ENCODE measurements at regions not wholly inside any gene's neighbourhood (a gene's known extent, or its start where the extent isn't known, plus 50 kb on each side); places are given as distances from the start of the nearest gene placed in this dataset.

DNA sequence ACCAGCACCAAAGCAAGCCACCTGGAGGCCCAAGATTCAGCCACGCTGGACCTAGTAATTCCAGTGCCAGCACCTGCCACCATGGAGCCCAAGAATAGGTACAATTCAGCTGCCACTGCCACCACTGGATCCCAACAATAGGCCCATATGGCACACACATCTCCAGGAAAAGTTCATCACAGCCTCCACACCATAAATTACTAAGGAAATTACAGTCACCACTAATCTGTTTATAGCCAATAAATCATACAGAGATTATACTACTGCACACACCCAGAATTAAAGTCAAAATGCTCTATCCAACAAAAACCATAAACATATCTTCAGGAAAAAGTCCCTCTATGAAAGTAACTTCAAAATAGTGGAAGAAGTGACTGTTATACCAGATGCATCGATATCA is 242.8 kb downstream of the SPATA31D1 start:
- Mint-ChIP-seq H3K27ac (no peak overlapping the region), H3K36me3 (ENCODE audit: low read depth) (peaks cover 11% of the 10 kb centered on the region; the same call in 1 of the 2 replicates), H3K27me3 (ENCODE audit: insufficient read depth) (peaks cover 4% of the 10 kb centered on the region), H3K4me3 (no peak overlapping the region), H3K4me1 (ENCODE audit: low read depth) (no peaks in the 10 kb centered on the region), H3K9me3 (peaks cover 25% of the 10 kb centered on the region)
- DNase-seq, result no peak
- TF ChIP-seq, protein P1, sequence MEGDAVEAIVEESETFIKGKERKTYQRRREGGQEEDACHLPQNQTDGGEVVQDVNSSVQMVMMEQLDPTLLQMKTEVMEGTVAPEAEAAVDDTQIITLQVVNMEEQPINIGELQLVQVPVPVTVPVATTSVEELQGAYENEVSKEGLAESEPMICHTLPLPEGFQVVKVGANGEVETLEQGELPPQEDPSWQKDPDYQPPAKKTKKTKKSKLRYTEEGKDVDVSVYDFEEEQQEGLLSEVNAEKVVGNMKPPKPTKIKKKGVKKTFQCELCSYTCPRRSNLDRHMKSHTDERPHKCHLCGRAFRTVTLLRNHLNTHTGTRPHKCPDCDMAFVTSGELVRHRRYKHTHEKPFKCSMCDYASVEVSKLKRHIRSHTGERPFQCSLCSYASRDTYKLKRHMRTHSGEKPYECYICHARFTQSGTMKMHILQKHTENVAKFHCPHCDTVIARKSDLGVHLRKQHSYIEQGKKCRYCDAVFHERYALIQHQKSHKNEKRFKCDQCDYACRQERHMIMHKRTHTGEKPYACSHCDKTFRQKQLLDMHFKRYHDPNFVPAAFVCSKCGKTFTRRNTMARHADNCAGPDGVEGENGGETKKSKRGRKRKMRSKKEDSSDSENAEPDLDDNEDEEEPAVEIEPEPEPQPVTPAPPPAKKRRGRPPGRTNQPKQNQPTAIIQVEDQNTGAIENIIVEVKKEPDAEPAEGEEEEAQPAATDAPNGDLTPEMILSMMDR (IDR thresholded peaks at IDR 0.05), result no peak

DNA sequence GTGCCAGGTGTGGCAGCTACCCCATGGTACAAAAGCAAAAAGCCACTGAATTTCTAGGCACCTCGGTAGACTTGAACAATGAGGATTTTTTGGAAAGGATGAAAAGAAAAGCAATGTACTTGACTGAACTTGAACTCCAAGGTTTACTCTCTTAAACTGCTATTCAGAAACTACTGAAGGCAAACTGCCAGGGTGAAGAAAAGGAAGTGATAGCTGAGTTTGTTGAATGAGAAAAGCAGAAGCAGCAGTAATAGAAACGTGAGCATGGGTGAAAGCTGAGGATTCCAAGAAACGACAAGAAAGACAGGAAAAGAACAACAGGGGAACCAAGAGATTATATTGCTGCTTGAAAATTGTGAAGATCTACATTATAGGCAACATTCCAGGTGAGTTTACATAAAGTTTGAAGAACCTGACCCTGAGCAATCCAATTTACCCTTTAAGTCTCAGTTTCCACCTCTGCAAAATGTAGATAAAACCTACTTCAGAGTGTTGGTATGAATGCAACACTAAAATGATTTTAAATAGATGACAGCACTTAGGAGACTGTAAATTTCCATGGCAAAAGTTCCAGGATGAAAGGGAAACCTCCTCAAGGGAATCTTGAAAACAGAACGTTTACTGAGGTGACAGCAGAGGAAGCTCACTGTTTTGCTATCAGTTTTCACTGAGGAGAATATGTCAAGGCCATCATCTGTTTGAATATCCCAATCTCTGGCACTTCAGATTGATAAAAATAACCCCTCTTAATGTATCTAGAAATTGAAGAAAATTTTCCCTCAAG is 245.8 kb downstream of the SPATA31D1 start:
- Mint-ChIP-seq H3K27ac (no peak overlapping the region), H3K27me3 (ENCODE audit: insufficient read depth) (peaks cover 2% of the 10 kb centered on the region; the same call in 1 of the 2 replicates), H3K36me3 (ENCODE audit: low read depth) (peaks cover 11% of the 10 kb centered on the region; the same call in 1 of the 2 replicates), H3K4me3 (no peak overlapping the region), H3K4me1 (ENCODE audit: low read depth) (no peaks in the 10 kb centered on the region), H3K9me3 (peaks cover 25% of the 10 kb centered on the region)
- DNase-seq, result no peak
- TF ChIP-seq, protein P1 (IDR thresholded peaks at IDR 0.05), result no peak

DNA sequence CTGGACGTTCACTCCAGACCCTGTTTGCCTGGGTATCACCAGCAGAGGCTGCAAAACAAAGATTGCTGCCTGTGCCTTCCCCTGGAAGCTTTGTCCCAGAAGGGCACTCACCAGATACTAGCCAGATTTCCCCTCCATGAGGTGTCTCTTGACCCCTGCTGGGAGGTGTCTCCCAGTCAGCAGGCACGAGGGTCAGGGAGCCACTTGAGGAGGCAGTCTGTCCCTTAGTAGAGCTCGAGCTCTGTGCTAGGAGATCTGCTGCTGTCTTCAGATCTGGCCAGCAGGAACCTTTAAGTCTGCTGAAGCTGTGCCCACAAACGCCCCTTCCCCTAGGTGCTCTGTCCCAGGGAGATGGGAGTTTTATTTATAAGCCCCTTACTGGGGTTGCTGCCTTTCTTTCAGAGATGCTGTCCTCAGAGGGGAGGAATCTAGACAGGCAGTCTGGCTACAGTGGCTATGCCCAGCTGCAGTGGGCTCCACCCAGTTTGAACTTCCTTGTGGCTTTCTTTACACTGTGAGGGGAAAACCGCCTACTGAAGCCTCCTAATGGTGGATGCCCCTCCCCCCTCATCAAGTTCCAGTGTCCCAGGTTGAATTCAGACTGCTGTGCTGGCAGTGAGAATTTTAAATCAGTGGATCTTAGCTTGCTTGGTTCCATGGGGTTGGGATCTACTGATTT is 253.9 kb downstream of the SPATA31D1 start:
- H3K4me3 Mint-ChIP-seq, result no peak overlapping the region
- no peak overlapping the region for H3K27ac Mint-ChIP-seq
- no peaks in the 10 kb centered on the region for H3K4me1 Mint-ChIP-seq (ENCODE audit: low read depth)
- H3K9me3 Mint-ChIP-seq, result peaks cover 6% of the 10 kb centered on the region; the same call in 1 of the 2 replicates
- H3K27me3 Mint-ChIP-seq (ENCODE audit: insufficient read depth), result peaks cover 3% of the 10 kb centered on the region; the same call in 1 of the 2 replicates
- DNase-seq, result no peak
- no peaks in the 10 kb centered on the region; the same call in 1 of the 2 replicates for H3K36me3 Mint-ChIP-seq (ENCODE audit: low read depth)
- TF ChIP-seq, protein P1 (IDR thresholded peaks at IDR 0.05), result no peak

DNA sequence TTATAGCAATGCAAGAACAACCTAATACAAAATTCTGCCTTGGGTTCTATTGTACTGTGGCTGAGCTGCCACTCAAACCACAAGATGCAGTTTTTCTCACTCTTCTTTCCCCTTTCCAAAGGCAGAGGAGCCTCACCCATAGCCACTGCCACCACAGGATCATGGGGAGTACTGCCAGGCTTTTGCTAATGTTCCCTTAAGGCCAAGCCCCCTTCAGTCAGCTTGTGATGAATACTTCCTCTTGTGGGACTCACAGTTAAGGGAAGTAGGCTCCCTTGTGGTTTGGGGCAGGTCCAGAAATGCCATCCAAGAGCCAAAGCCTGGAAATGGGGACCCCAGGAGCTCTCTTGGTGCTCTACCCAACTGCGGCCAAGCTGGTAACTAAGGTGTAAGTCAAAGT is 258.7 kb downstream of the SPATA31D1 start:
- Mint-ChIP-seq H3K27ac (no peak overlapping the region), H3K27me3 (ENCODE audit: insufficient read depth) (no peaks in the 10 kb centered on the region; the same call in 1 of the 2 replicates), H3K4me3 (no peak overlapping the region), H3K4me1 (ENCODE audit: low read depth) (no peaks in the 10 kb centered on the region), H3K9me3 (no peaks in the 10 kb centered on the region; the same call in 1 of the 2 replicates), H3K36me3 (ENCODE audit: low read depth) (no peaks in the 10 kb centered on the region)
- no peak for DNase-seq
- TF ChIP-seq, protein P1 (IDR thresholded peaks at IDR 0.05), result no peak

DNA sequence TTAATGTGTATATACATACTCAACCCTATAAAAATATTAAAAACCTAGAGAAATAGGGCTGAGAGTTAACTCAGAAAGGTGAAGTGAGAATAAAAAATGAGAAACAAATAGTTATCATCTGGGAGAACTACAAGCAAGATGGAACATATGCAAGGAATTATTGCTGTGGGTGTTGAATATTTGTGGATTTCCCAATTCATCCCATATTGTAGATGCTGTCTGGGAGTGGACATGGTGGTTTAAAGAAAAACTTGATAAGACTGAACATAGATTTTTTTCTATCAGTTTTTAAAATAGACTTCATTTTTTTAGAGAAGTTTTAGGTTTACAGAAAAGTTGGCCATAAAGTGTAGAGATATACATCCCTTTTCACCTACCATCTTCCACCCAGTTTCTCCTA is 263.5 kb downstream of the SPATA31D1 start:
- Mint-ChIP-seq H3K4me3 (no peak overlapping the region), H3K36me3 (ENCODE audit: low read depth) (no peaks in the 10 kb centered on the region), H3K27me3 (ENCODE audit: insufficient read depth) (no peaks in the 10 kb centered on the region), H3K27ac (no peak overlapping the region), H3K9me3 (no peaks in the 10 kb centered on the region), H3K4me1 (ENCODE audit: low read depth) (peaks cover 17% of the 10 kb centered on the region)
- TF ChIP-seq, protein P1 (IDR thresholded peaks at IDR 0.05), result no peak
- DNase-seq, result no peak
